Tibial nerve (tissue), 4 donors: ENCODE measurements at regions not wholly inside any gene's neighbourhood (a gene's known extent, or its start where the extent isn't known, plus 50 kb on each side); places are given as distances from the start of the nearest gene placed in this dataset.
"Not testable (repeated sequence)": the region's sequence is repeated elsewhere in the genome, so short reads cannot be mapped to it uniquely, and the experiment has no call there.

Experiments
- DNase-seq, 2 donors: peaks; one replicate each; pipeline ENCODE4 v3.0.0-alpha.2; 2019; ENCODE audit warnings: low spot score in 2 of 2
- H3K27ac ChIP-seq, 4 donors: fragments of 200-600 bp; sonication (generic) in 3 of 4; one replicate each; pipeline ENCODE4 v1.5.1; 2017 to 2019; ENCODE audit warnings: mild to moderate bottlenecking in 1 of 4
- H3K27me3 ChIP-seq, 2 donors: fragments of 200-600 bp; sonication (generic) in 1 of 2; one replicate each; pipeline versions ENCODE4 v1.5.1 to v1.6.0; 2017 to 2019
- H3K36me3 ChIP-seq, 3 donors: fragments of 200-600 bp; sonication (generic); one replicate each; pipeline ENCODE4 v1.5.1; 2018 to 2019
- H3K4me1 ChIP-seq, 4 donors: fragments of 200-600 bp; sonication (generic) in 3 of 4; one replicate each; pipeline ENCODE4 v1.5.1; 2017 to 2019
- H3K4me3 ChIP-seq, 4 donors: fragments of 200-600 bp; sonication (generic) in 3 of 4; one replicate each; pipeline ENCODE4 v1.5.1; 2017 to 2019; ENCODE audit warnings: mild to moderate bottlenecking in 1 of 4, moderate library complexity in 1 of 4
- H3K9me3 ChIP-seq, 4 donors: fragments of 200-600 bp; sonication (generic) in 3 of 4; one replicate each; pipeline ENCODE4 v1.5.1; 2017 to 2019
- CTCF ChIP-seq, 5 experiments: fragments of 200-600 bp in 3 of 5; fragments of 450-650 bp in 2 of 5; sonication (generic) in 3 of 5; IDR thresholded peaks; one replicate each; pipeline ENCODE4 v1.5.1; 2016 to 2019; ENCODE audit warnings: antibody characterized with exemption in 5 of 5, mild to moderate bottlenecking in 3 of 5, moderate library complexity in 2 of 5
- EP300 ChIP-seq, 2 donors: sonication (generic); formaldehyde crosslinking; IDR thresholded peaks; one replicate each; pipeline ENCODE4 v1.6.1; 2017; ENCODE audit warnings: antibody characterized with exemption in 2 of 2, mild to moderate bottlenecking in 1 of 2
- POLR2A ChIP-seq, 2 donors: fragments of 450-650 bp; IDR thresholded peaks; one replicate each; pipeline ENCODE4 v1.6.1; 2017; ENCODE audit warnings: antibody characterized with exemption in 2 of 2, mild to moderate bottlenecking in 2 of 2, moderate library complexity in 2 of 2
- WGBS, 2 donors: methylation state at CpG; one replicate each; pipeline ENCODE4 v1.1.5; 2018; 5-methylcytosine and 5-hydroxymethylcytosine counted together

- H3K9me3 ChIP-seq, result no peaks in the 10 kb centered on the region
- H3K4me1 ChIP-seq, result peaks cover 0 to 5% (median 0%) of the 10 kb centered on the region in 4 donors
- TF ChIP-seq CTCF (IDR thresholded peaks at IDR 0.05) (no peak), EP300 (IDR thresholded peaks at IDR 0.05) (no peak), POLR2A (IDR thresholded peaks at IDR 0.05) (no peak)
- H3K4me3 ChIP-seq, result no peak overlapping the region
- no peaks in the 10 kb centered on the region for H3K27me3 ChIP-seq
- no peak for DNase-seq
- WGBS, 2 donors, result 21 to 24% methylated on average over 3 of the region's 3 CpGs
- H3K36me3 ChIP-seq, result no peaks in the 10 kb centered on the region
- no peak overlapping the region for H3K27ac ChIP-seq
These were observed 1390.0 kb upstream of the RAG2 start for GRCh38 chr11:37988031-37988430.

- H3K27me3 ChIP-seq, result no peaks in the 10 kb centered on the region
- no peak overlapping the region for H3K4me3 ChIP-seq
- peaks cover 0 to 5% (median 0%) of the 10 kb centered on the region in 4 donors for H3K4me1 ChIP-seq
- WGBS, 2 donors, result 71 to 80% methylated on average over 1 of the region's 1 CpG
- TF ChIP-seq POLR2A (IDR thresholded peaks at IDR 0.05) (no peak), EP300 (IDR thresholded peaks at IDR 0.05) (no peak), CTCF (IDR thresholded peaks at IDR 0.05) (no peak)
- no peak overlapping the region for H3K27ac ChIP-seq
- no peak for DNase-seq
- H3K36me3 ChIP-seq, result no peaks in the 10 kb centered on the region
- no peaks in the 10 kb centered on the region for H3K9me3 ChIP-seq
These were observed 1387.0 kb upstream of the RAG2 start for GRCh38 chr11:37984991-37985390.

- H3K36me3 ChIP-seq, result no peaks in the 10 kb centered on the region
- no peak for TF ChIP-seq CTCF (IDR thresholded peaks at IDR 0.05)
- no peak for TF ChIP-seq POLR2A (IDR thresholded peaks at IDR 0.05)
- TF ChIP-seq EP300 (IDR thresholded peaks at IDR 0.05), result no peak
- 71 to 74% methylated on average over 1 of the region's 1 CpG for WGBS, 2 donors
- no peaks in the 10 kb centered on the region for H3K4me1 ChIP-seq
- DNase-seq, result no peak
- H3K9me3 ChIP-seq, result no peaks in the 10 kb centered on the region
- H3K4me3 ChIP-seq, result no peak overlapping the region
- no peaks in the 10 kb centered on the region for H3K27me3 ChIP-seq
- no peak overlapping the region for H3K27ac ChIP-seq
These were observed 1380.6 kb upstream of the RAG2 start for GRCh38 chr11:37978647-37979046.

DNA sequence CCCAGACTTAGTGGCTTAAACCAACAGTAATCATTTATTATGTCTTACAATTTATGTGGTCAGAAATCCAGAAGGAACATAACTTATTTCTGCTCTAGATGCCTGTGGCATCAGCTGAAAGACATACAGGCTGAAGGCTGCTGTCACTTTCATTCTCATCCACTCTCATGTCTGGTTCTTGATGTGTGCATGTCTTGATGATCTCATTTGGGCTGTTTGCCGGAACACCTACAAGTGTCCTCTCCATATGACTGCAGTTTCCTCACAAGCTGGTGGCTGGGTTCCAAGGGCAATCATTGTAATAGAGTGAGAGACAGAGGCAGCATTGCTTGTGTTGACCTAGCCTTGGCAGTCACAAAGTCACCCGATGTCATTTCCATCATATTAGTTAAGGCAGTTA, 1375.9 kb upstream of the RAG2 start:
- Histone ChIP-seq H3K27me3 (no peaks in the 10 kb centered on the region), H3K9me3 (no peaks in the 10 kb centered on the region), H3K4me3 (no peak overlapping the region), H3K36me3 (no peaks in the 10 kb centered on the region), H3K27ac (no peak overlapping the region), H3K4me1 (peaks cover 0 to 4% (median 0%) of the 10 kb centered on the region in 4 donors)
- WGBS, 2 donors, result 61 to 64% methylated on average over 2 of the region's 2 CpGs
- DNase-seq, result no peak
- TF ChIP-seq EP300 (IDR thresholded peaks at IDR 0.05) (no peak), POLR2A (IDR thresholded peaks at IDR 0.05) (no peak), CTCF (IDR thresholded peaks at IDR 0.05) (no peak)

DNA sequence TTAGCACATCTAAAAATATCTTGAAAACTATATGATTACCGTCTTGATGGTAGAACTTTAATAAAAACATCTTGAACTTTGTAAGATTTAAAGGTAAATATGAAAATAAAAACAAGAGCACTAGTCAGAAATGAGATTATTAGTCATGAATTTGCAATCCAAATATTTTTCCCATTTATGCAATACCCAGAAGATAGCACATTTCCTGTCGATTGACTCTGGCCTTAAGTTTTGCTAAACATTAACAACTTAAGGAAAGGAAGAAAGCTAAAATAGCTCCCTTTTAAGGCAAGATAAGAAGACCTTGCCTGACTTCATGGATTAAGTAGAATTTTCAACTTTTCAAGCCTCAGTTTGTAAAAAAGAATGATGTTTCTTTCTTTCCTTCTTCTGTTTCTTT, 1374.7 kb upstream of the RAG2 start:
- peak overlapping the region in 1 of 4 donors; percentile 13 for H3K27ac ChIP-seq
- H3K4me1 ChIP-seq, result peaks cover 0 to 4% (median 0%) of the 10 kb centered on the region in 4 donors
- no peak overlapping the region for H3K4me3 ChIP-seq
- no peaks in the 10 kb centered on the region for H3K27me3 ChIP-seq
- 41% methylated on average over 2 of the region's 2 CpGs for WGBS, 2 donors
- TF ChIP-seq CTCF (IDR thresholded peaks at IDR 0.05), result no peak
- no peak for TF ChIP-seq EP300 (IDR thresholded peaks at IDR 0.05)
- TF ChIP-seq POLR2A (IDR thresholded peaks at IDR 0.05), result no peak
- H3K9me3 ChIP-seq, result no peaks in the 10 kb centered on the region
- DNase-seq, result no peak
- H3K36me3 ChIP-seq, result no peaks in the 10 kb centered on the region

- not testable (repeated sequence) for H3K36me3 ChIP-seq, DNase-seq, H3K4me3 ChIP-seq, H3K9me3 ChIP-seq, H3K4me1 ChIP-seq, H3K27ac ChIP-seq, H3K27me3 ChIP-seq
- 61 to 66% methylated on average over 4 of the region's 4 CpGs for WGBS, 2 donors
These were observed 1371.3 kb upstream of the RAG2 start for GRCh38 chr11:37969336-37969735.
